ENCODE measurements at regions not wholly inside any gene's neighbourhood (a gene's known extent, or its start where the extent isn't known, plus 50 kb on each side); places are given as distances from the start of the nearest gene placed in this dataset.

DNA sequence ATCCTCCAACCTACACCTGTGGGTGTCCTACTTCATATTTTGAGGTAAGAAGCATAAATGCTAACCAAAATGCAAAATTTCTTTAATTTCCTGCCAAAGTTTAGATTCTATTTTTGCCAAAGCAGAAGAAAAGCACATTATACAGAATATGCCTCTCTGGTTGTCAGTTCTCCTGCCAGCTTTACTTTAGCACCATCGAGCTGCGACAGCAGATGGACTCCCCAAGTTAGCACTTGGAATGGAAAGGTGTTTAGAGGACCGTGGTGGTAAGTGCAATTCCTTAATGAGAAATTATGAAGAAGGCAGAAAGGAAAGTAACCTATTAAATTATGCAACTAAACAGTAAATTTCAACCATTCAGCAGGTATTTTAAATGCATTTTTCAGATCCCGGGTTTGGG lies 326.6 kb downstream of the RERGL start:
- Histone ChIP-seq H3K27ac (ENCODE audit: extremely low read depth, low read depth, low read length) (no peak overlapping the region), H3K4me1 (replicated peaks in 1 of 2; ENCODE audit: control insufficient read depth in 2 of 2, insufficient read depth in 2 of 2, low read length in 2 of 2) (no peaks in the 10 kb centered on the region), H3K4me2 (ENCODE audit: insufficient read depth, low read length) (no peak overlapping the region), H2AFZ (ENCODE audit: low read depth, low read length) (no peak overlapping the region), H4K20me1 (replicated peaks; ENCODE audit: control insufficient read depth, insufficient read depth, low read length) (no peaks in the 10 kb centered on the region), H3K9ac (ENCODE audit: insufficient read depth in 1 of 2, low read depth in 2 of 2, low read length in 2 of 2) (no peak overlapping the region), H3K36me3 (ENCODE audit: control insufficient read depth, insufficient read depth, low read length) (no peaks in the 10 kb centered on the region), H3K27me3 (ENCODE audit: control insufficient read depth in 2 of 2, insufficient read depth in 2 of 2, low read length in 2 of 2) (no peaks in the 10 kb centered on the region), H3K9me1 (ENCODE audit: control insufficient read depth, insufficient read depth, low read length) (no peaks in the 10 kb centered on the region), H3K79me2 (ENCODE audit: control insufficient read depth, insufficient read depth, low read length) (no peaks in the 10 kb centered on the region), H3K9me3 (replicated peaks; ENCODE audit: control insufficient read depth, insufficient read depth, low read depth, low read length) (no peaks in the 10 kb centered on the region), H3K4me3 (no peak overlapping the region)
- ATAC-seq (no peak), DNase-seq (ENCODE audit: extremely low read depth in 1 of 4, low spot score in 3 of 4) (no peak), FAIRE-seq (no peak)
- WGBS (ENCODE audit: insufficient coverage, low coverage, missing lambda C conversion rate) = 3% methylated on average over 4 of the region's 4 CpGs
- TF ChIP-seq CAMTA2 (CRISPR knock-in tag; conservative IDR thresholded peaks at IDR 0.05) (no peak), ZNF282 (CRISPR knock-in tag; IDR thresholded peaks at IDR 0.05) (no peak), ZFP1 (CRISPR knock-in tag; IDR thresholded peaks at IDR 0.05) (no peak), ZNF695 (CRISPR knock-in tag; IDR thresholded peaks at IDR 0.05) (no peak), NRF1 (conservative IDR thresholded peaks at IDR 0.05 in 1 of 2, IDR thresholded peaks at IDR 0.05 in 1 of 2) (no peak), RFX7 (CRISPR knock-in tag; IDR thresholded peaks at IDR 0.05) (no peak), RBM39 (optimal IDR thresholded peaks at IDR 0.05; ENCODE audit: low read depth, low read length) (no peak)
- TF ChIP-seq, protein P1, sequence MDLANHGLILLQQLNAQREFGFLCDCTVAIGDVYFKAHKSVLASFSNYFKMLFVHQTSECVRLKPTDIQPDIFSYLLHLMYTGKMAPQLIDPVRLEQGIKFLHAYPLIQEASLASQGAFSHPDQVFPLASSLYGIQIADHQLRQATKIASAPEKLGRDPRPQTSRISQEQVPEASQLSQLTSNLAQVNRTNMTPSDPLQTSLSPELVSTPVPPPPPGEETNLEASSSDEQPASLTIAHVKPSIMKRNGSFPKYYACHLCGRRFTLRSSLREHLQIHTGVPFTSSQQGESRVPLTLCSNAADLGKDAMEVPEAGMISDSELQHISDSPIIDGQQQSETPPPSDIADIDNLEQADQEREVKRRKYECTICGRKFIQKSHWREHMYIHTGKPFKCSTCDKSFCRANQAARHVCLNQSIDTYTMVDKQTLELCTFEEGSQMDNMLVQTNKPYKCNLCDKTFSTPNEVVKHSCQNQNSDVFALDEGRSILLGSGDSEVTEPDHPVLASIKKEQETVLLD (IDR thresholded peaks at IDR 0.05) = no peak
- TF ChIP-seq, protein P2, sequence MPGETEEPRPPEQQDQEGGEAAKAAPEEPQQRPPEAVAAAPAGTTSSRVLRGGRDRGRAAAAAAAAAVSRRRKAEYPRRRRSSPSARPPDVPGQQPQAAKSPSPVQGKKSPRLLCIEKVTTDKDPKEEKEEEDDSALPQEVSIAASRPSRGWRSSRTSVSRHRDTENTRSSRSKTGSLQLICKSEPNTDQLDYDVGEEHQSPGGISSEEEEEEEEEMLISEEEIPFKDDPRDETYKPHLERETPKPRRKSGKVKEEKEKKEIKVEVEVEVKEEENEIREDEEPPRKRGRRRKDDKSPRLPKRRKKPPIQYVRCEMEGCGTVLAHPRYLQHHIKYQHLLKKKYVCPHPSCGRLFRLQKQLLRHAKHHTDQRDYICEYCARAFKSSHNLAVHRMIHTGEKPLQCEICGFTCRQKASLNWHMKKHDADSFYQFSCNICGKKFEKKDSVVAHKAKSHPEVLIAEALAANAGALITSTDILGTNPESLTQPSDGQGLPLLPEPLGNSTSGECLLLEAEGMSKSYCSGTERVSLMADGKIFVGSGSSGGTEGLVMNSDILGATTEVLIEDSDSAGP (CRISPR knock-in tag; IDR thresholded peaks at IDR 0.05) = no peak
- CTCF ChIA-PET (ENCODE audit: low intra/inter-chr PET ratio) = no interaction called here
- intact Hi-C loops (cut with micrococcal nuclease) (no loop called here), in situ Hi-C loops (cut with MboI) (no loop called here)
- no TSS peak for BruUV-seq (replicated peaks)
- POLR2A ChIA-PET = no interaction called here
